ENCODE measurements at regions not wholly inside any gene's neighbourhood (a gene's known extent, or its start where the extent isn't known, plus 50 kb on each side); places are given as distances from the start of the nearest gene placed in this dataset.

DNA sequence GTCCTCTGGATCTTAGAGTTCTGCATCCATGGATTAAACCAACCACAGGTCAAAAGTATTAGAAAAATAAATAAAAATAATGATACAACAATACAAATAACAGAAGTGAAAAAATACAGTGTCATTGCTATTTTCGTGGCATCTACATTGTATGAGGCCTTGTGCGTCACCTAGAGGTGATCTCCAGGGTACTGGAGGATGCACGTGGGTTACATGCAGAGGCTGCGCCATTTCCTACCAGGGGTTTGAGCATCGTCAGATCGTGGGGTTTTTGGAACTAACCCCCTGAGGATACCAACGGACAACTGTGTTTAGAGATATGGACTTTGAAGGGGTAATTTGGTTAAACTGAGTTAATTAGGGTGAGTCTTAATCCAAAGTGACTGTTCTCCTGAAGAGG, 224.7 kb downstream of the ENGASE start:
- WGBS, 5 donors: 69 to 84% (median 74%) methylated on average over 7 of the region's 7 CpGs
- H3K36me3 ChIP-seq: no peaks in the 10 kb centered on the region
- no peak overlapping the region for H3K27ac ChIP-seq
- peaks cover 0 to 6% (median 0%) of the 10 kb centered on the region in 6 donors for H3K4me1 ChIP-seq
- H3K27me3 ChIP-seq (replicated peaks in 1 of 7): peaks cover 0 to 62% (median 9%) of the 10 kb centered on the region in 7 donors
- TF ChIP-seq POLR2AphosphoS5 (IDR thresholded peaks at IDR 0.05) (no peak), POLR2A (IDR thresholded peaks at IDR 0.05) (no peak)
- TF ChIP-seq, protein P1, sequence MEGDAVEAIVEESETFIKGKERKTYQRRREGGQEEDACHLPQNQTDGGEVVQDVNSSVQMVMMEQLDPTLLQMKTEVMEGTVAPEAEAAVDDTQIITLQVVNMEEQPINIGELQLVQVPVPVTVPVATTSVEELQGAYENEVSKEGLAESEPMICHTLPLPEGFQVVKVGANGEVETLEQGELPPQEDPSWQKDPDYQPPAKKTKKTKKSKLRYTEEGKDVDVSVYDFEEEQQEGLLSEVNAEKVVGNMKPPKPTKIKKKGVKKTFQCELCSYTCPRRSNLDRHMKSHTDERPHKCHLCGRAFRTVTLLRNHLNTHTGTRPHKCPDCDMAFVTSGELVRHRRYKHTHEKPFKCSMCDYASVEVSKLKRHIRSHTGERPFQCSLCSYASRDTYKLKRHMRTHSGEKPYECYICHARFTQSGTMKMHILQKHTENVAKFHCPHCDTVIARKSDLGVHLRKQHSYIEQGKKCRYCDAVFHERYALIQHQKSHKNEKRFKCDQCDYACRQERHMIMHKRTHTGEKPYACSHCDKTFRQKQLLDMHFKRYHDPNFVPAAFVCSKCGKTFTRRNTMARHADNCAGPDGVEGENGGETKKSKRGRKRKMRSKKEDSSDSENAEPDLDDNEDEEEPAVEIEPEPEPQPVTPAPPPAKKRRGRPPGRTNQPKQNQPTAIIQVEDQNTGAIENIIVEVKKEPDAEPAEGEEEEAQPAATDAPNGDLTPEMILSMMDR (IDR thresholded peaks at IDR 0.05 in 8 of 11, conservative IDR thresholded peaks at IDR 0.05 in 3 of 11): no peak
- no peak for DNase-seq
- no peak overlapping the region for H3K4me3 ChIP-seq
- intact Hi-C loops (cut with DNase I; ENCODE audit: low total_unique reads): no loop called here
- H3K9me3 ChIP-seq: no peaks in the 10 kb centered on the region

DNA sequence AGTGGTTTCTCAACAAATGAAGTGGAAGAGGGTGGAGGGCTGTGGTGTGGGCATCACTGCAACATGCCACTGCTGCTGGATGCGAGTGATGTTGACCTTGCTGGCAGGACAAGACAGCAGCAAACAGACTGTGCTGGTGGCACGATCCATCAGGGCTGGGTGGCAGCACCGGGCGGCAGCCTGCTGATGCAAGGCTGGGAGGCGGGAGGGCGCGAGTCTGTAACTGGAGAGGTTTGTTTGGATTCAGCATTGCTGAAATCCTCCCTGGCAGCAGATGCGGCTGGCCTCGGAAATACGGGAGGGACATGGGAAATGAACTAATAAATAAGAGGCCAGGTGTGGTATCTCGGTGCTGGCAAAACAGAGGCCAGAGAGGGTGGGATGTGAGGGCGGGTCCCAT, 224.2 kb downstream of the ENGASE start:
- no peak overlapping the region for H3K4me3 ChIP-seq
- H3K27ac ChIP-seq: no peak overlapping the region
- WGBS, 5 donors: 66 to 81% (median 75%) methylated on average over 8 to 12 of the region's 12 CpGs
- TF ChIP-seq POLR2AphosphoS5 (IDR thresholded peaks at IDR 0.05) (no peak), POLR2A (IDR thresholded peaks at IDR 0.05) (no peak)
- TF ChIP-seq, protein P1 (IDR thresholded peaks at IDR 0.05 in 8 of 11, conservative IDR thresholded peaks at IDR 0.05 in 3 of 11): no peak
- H3K4me1 ChIP-seq: peaks cover 0 to 1% (median 0%) of the 10 kb centered on the region in 6 donors
- no peaks in the 10 kb centered on the region for H3K9me3 ChIP-seq
- H3K27me3 ChIP-seq (replicated peaks in 1 of 7): peaks cover 0 to 67% (median 9%) of the 10 kb centered on the region in 7 donors
- no peaks in the 10 kb centered on the region for H3K36me3 ChIP-seq
- no peak for DNase-seq
- intact Hi-C loops (cut with DNase I; ENCODE audit: low total_unique reads): no loop called here

DNA sequence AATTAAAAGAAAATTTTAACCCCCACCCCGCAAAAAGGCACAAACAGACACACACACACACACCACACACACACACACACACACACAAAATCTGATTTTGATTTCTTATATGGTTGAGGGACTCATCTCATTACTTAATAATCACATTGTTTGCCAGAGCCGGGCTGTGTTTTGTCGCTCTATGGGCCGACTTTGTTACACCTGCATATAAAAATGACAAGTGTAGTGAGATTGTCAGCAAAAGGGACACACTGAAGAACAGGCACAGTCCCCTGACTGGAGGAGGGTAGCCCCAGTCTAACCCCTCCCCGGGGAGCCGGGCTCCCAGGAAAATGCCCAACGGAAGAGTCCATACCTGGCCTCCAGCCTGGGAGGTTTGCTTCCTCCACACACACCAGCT, 221.6 kb downstream of the ENGASE start:
- TF ChIP-seq, protein P1 (IDR thresholded peaks at IDR 0.05 in 8 of 11, conservative IDR thresholded peaks at IDR 0.05 in 3 of 11): no peak
- TF ChIP-seq POLR2AphosphoS5 (IDR thresholded peaks at IDR 0.05) (no peak), POLR2A (IDR thresholded peaks at IDR 0.05) (no peak)
- H3K36me3 ChIP-seq: no peaks in the 10 kb centered on the region
- H3K9me3 ChIP-seq: no peaks in the 10 kb centered on the region
- WGBS, 5 donors: 79 to 90% (median 83%) methylated on average over 7 of the region's 7 CpGs
- H3K4me3 ChIP-seq: no peak overlapping the region
- no peaks in the 10 kb centered on the region for H3K4me1 ChIP-seq
- intact Hi-C loops (cut with DNase I; ENCODE audit: low total_unique reads): no loop called here
- H3K27ac ChIP-seq: no peak overlapping the region
- DNase-seq: no peak
- peaks cover 0 to 84% (median 9%) of the 10 kb centered on the region in 7 donors for H3K27me3 ChIP-seq (replicated peaks in 1 of 7)

DNA sequence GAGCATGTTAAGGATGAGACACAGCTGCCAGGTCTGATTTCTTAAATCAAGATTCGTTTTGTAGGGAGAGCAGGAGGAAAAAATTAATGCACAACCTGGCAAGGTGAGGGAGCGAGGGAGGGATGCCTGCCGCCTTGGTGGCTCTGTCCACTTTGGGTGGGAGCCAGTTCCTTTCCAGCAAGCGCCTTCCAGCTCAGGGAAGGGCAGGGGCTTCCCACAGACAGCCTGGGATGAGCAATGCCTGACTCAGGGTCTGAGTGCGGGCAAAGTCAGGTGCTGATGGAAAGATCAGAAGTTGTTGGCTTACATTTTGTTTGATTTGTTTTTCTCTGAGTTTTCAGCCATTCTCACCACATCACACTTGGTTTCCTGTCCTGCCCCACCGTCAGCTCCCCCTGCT, 220.7 kb downstream of the ENGASE start:
- Histone ChIP-seq H3K27me3 (replicated peaks in 1 of 7) (peaks cover 0 to 88% (median 13%) of the 10 kb centered on the region in 7 donors), H3K4me1 (no peaks in the 10 kb centered on the region), H3K4me3 (no peak overlapping the region), H3K36me3 (no peaks in the 10 kb centered on the region), H3K9me3 (no peaks in the 10 kb centered on the region), H3K27ac (no peak overlapping the region)
- no peak for DNase-seq
- intact Hi-C loops (cut with DNase I; ENCODE audit: low total_unique reads): no loop called here
- WGBS, 5 donors: 66 to 74% (median 68%) methylated on average over 6 of the region's 6 CpGs
- no peak for TF ChIP-seq POLR2AphosphoS5 (IDR thresholded peaks at IDR 0.05)
- no peak for TF ChIP-seq POLR2A (IDR thresholded peaks at IDR 0.05)
- TF ChIP-seq, protein P1 (IDR thresholded peaks at IDR 0.05 in 8 of 11, conservative IDR thresholded peaks at IDR 0.05 in 3 of 11): no peak
